HG03175 (cell line): ENCODE measurements at regions not wholly inside any gene's neighbourhood (a gene's known extent, or its start where the extent isn't known, plus 50 kb on each side); places are given as distances from the start of the nearest gene placed in this dataset.
A peak's percentile ranks its signal among the peaks of the same experiment; 100 is the strongest.
"Not testable (repeated sequence)": the region's sequence is repeated elsewhere in the genome, so short reads cannot be mapped to it uniquely, and the experiment has no call there.

ENCODE experiments used
- ATAC-seq: cut with Tn5 transposase; IDR thresholded peaks from one replicate; pipeline ENCODE4 v1.9.1; 2021; ENCODE audit warnings: mild to moderate bottlenecking, moderate library complexity; ENCODE audit not compliant: unreplicated experiment

- no peak for ATAC-seq
Measured at GRCh38 chr4:152200511-152201333, 335.2 kb downstream of the FBXW7 start.

GRCh38 chr4:152197211-152197610 is 338.7 kb downstream of the FBXW7 start:
- ATAC-seq = no peak

GRCh38 chr4:152195888-152196287 is 340.0 kb downstream of the FBXW7 start:
- no peak for ATAC-seq

GRCh38 chr4:152193059-152193458 is 342.8 kb downstream of the FBXW7 start:
- no peak for ATAC-seq

- no peak for ATAC-seq
Measured at GRCh38 chr4:152190907-152191306, 345.0 kb downstream of the FBXW7 start.

- ATAC-seq = peak; percentile 73
Measured at GRCh38 chr4:152189451-152190179, 346.3 kb downstream of the FBXW7 start.

GRCh38 chr4:152188801-152189200 is 347.1 kb downstream of the FBXW7 start:
- ATAC-seq = no peak

- no peak for ATAC-seq
Measured at GRCh38 chr4:152187693-152188092, 348.2 kb downstream of the FBXW7 start.

GRCh38 chr4:152185786-152186550 is 349.9 kb downstream of the FBXW7 start:
- no peak for ATAC-seq

- ATAC-seq = no peak
Measured at GRCh38 chr4:152181150-152181549, 354.7 kb downstream of the FBXW7 start.

- no peak for ATAC-seq
Measured at GRCh38 chr4:152180369-152180768, 355.5 kb downstream of the FBXW7 start.

- not testable (repeated sequence) for ATAC-seq
Measured at GRCh38 chr4:152177538-152177937, 358.4 kb downstream of the FBXW7 start.

- ATAC-seq = no peak
Measured at GRCh38 chr4:152176627-152177214, 359.2 kb downstream of the FBXW7 start.

- no peak for ATAC-seq
Measured at GRCh38 chr4:152175586-152175985, 360.3 kb downstream of the FBXW7 start.

GRCh38 chr4:152172146-152172545 is 363.7 kb downstream of the FBXW7 start:
- ATAC-seq = no peak

- no peak for ATAC-seq
Measured at GRCh38 chr4:152171556-152171955, 364.3 kb downstream of the FBXW7 start.

- ATAC-seq = no peak
Measured at GRCh38 chr4:152169683-152170082, 366.2 kb downstream of the FBXW7 start.

- ATAC-seq = no peak
Measured at GRCh38 chr4:152168987-152169616, 366.8 kb downstream of the FBXW7 start.

GRCh38 chr4:152166567-152166966 is 369.3 kb downstream of the FBXW7 start:
- ATAC-seq = no peak

GRCh38 chr4:152165846-152166245 is 370.0 kb downstream of the FBXW7 start:
- ATAC-seq = no peak

GRCh38 chr4:152165146-152165545 is 370.7 kb downstream of the FBXW7 start:
- ATAC-seq = no peak
